ENCODE measurements at regions not wholly inside any gene's neighbourhood (a gene's known extent, or its start where the extent isn't known, plus 50 kb on each side); places are given as distances from the start of the nearest gene placed in this dataset.

- Histone ChIP-seq H3K79me1 (ENCODE audit: low read depth in 1 of 2, low read length in 2 of 2) (no peaks in the 10 kb centered on the region), H3K4ac (ENCODE audit: low read depth, low read length) (no peak overlapping the region), H2AK9ac (replicated peaks; ENCODE audit: low read depth, low read length, poor library complexity) (no peak overlapping the region), H3K18ac (ENCODE audit: low read depth, low read length) (no peak overlapping the region), H3K23ac (ENCODE audit: low read depth, low read length) (no peak overlapping the region), H3K9me1 (ENCODE audit: insufficient read depth, low read length) (no peaks in the 10 kb centered on the region), H4K5ac (ENCODE audit: low read depth, low read length) (no peak overlapping the region), H3K4me1 (ENCODE audit: control insufficient read depth, insufficient read depth, low read length) (no peaks in the 10 kb centered on the region), H3K14ac (replicated peaks; ENCODE audit: low read depth, low read length) (no peak overlapping the region), H4K91ac (ENCODE audit: insufficient read depth, low read depth, low read length) (no peak overlapping the region), H3K4me2 (ENCODE audit: low read depth, low read length) (no peak overlapping the region), H3K4me3 (ENCODE audit: insufficient read depth, low read depth, low read length) (no peak overlapping the region), H3K9ac (ENCODE audit: low read depth, low read length) (no peak overlapping the region), H3K27me3 (ENCODE audit: control insufficient read depth, insufficient read depth, low read length) (no peaks in the 10 kb centered on the region), H3K36me3 (ENCODE audit: control insufficient read depth, insufficient read depth, low read length) (no peaks in the 10 kb centered on the region), H3K27ac (ENCODE audit: insufficient read depth, low read length) (no peak overlapping the region), H2BK5ac (ENCODE audit: low read depth, low read length, poor library complexity, severe bottlenecking) (no peak overlapping the region), H3K56ac (ENCODE audit: extremely low read depth, insufficient read depth, low read length) (no peak overlapping the region), H2AK5ac (ENCODE audit: low read depth, low read length) (no peak overlapping the region), H2BK20ac (ENCODE audit: low read depth, low read length) (no peak overlapping the region), H2BK120ac (ENCODE audit: low read depth, low read length) (no peak overlapping the region), H2AFZ (replicated peaks; ENCODE audit: low read length, poor library complexity) (no peak overlapping the region), H3K9me3 (ENCODE audit: control insufficient read depth, insufficient read depth, low read length) (peaks cover 50% of the 10 kb centered on the region), H4K8ac (ENCODE audit: low read depth in 2 of 2, low read length in 2 of 2) (no peak overlapping the region), H4K20me1 (ENCODE audit: insufficient read depth, low read length) (no peaks in the 10 kb centered on the region), H2BK15ac (ENCODE audit: low read depth, low read length) (no peak overlapping the region)
- TF ChIP-seq, protein P1, sequence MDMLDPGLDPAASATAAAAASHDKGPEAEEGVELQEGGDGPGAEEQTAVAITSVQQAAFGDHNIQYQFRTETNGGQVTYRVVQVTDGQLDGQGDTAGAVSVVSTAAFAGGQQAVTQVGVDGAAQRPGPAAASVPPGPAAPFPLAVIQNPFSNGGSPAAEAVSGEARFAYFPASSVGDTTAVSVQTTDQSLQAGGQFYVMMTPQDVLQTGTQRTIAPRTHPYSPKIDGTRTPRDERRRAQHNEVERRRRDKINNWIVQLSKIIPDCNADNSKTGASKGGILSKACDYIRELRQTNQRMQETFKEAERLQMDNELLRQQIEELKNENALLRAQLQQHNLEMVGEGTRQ (IDR thresholded peaks at IDR 0.05; ENCODE audit: low read depth, low read length): no peak
- TF ChIP-seq MAFK (IDR thresholded peaks at IDR 0.05; ENCODE audit: low read depth, low read length): no peak
- BruUV-seq (replicated peaks): no TSS peak
- POLR2A ChIA-PET (ENCODE audit: unreplicated experiment): no interaction called here
- in situ Hi-C loops (cut with MboI; ENCODE audit: low sequenced_read_pairs): no loop called here
- CTCF ChIA-PET: no interaction called here
- DNase-seq: no peak
- dilution Hi-C loops (cut with HindIII; ENCODE audit: low sequenced_read_pairs, unreplicated experiment): no loop called here
- intact Hi-C loops (cut with micrococcal nuclease): no loop called here
- ATAC-seq (ENCODE audit: low read depth): no peak
- no CpG with 5 or more reads among the region's 5 CpGs for WGBS, 2 experiments (ENCODE audit: extremely low coverage in 2 of 2, insufficient read length in 1 of 2)
Observed at GRCh38 chr6:168719901-168720300, 278.9 kb downstream of the SMOC2 start.
